ENCODE measurements at regions not wholly inside any gene's neighbourhood (a gene's known extent, or its start where the extent isn't known, plus 50 kb on each side); places are given as distances from the start of the nearest gene placed in this dataset.

DNA sequence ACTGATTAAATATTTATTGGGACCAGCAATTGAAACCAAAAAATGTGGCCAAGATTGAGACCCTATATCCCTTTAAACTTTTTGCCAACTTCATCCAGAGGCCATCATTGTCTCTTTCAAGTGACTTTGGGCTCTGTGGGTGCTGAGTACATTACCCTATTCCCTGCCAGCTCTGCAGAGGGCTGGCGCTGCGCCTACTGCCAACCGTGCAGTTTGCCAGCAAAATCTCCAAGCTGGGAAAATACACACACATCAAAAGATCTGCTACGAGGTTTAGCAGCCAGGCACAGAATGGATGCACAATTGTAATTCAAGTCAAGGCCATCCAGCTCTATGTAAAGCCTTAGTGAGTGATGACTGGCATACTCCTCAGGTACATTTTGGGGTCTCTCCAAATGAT lies 125.0 kb downstream of the CBLN4 start (continued):
- TF ChIP-seq, protein P1, sequence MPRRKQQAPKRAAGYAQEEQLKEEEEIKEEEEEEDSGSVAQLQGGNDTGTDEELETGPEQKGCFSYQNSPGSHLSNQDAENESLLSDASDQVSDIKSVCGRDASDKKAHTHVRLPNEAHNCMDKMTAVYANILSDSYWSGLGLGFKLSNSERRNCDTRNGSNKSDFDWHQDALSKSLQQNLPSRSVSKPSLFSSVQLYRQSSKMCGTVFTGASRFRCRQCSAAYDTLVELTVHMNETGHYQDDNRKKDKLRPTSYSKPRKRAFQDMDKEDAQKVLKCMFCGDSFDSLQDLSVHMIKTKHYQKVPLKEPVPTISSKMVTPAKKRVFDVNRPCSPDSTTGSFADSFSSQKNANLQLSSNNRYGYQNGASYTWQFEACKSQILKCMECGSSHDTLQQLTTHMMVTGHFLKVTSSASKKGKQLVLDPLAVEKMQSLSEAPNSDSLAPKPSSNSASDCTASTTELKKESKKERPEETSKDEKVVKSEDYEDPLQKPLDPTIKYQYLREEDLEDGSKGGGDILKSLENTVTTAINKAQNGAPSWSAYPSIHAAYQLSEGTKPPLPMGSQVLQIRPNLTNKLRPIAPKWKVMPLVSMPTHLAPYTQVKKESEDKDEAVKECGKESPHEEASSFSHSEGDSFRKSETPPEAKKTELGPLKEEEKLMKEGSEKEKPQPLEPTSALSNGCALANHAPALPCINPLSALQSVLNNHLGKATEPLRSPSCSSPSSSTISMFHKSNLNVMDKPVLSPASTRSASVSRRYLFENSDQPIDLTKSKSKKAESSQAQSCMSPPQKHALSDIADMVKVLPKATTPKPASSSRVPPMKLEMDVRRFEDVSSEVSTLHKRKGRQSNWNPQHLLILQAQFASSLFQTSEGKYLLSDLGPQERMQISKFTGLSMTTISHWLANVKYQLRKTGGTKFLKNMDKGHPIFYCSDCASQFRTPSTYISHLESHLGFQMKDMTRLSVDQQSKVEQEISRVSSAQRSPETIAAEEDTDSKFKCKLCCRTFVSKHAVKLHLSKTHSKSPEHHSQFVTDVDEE (CRISPR knock-in tag; IDR thresholded peaks at IDR 0.05) = no peak
- TF ChIP-seq GLIS3 (CRISPR knock-in tag; IDR thresholded peaks at IDR 0.05) = no peak
- no peak for TF ChIP-seq RARB (CRISPR knock-in tag; IDR thresholded peaks at IDR 0.05)
- no peak for TF ChIP-seq CSDC2 (CRISPR knock-in tag; IDR thresholded peaks at IDR 0.05)
- TF ChIP-seq, protein P2, sequence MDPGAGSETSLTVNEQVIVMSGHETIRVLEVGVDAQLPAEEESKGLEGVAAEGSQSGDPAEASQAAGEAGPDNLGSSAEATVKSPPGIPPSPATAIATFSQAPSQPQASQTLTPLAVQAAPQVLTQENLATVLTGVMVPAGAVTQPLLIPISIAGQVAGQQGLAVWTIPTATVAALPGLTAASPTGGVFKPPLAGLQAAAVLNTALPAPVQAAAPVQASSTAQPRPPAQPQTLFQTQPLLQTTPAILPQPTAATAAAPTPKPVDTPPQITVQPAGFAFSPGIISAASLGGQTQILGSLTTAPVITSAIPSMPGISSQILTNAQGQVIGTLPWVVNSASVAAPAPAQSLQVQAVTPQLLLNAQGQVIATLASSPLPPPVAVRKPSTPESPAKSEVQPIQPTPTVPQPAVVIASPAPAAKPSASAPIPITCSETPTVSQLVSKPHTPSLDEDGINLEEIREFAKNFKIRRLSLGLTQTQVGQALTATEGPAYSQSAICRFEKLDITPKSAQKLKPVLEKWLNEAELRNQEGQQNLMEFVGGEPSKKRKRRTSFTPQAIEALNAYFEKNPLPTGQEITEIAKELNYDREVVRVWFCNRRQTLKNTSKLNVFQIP (CRISPR knock-in tag; IDR thresholded peaks at IDR 0.05; ENCODE audit: borderline replicate concordance, low read depth) = no peak
- no peak for TF ChIP-seq TCF4 (CRISPR knock-in tag; IDR thresholded peaks at IDR 0.05; ENCODE audit: borderline replicate concordance)

DNA sequence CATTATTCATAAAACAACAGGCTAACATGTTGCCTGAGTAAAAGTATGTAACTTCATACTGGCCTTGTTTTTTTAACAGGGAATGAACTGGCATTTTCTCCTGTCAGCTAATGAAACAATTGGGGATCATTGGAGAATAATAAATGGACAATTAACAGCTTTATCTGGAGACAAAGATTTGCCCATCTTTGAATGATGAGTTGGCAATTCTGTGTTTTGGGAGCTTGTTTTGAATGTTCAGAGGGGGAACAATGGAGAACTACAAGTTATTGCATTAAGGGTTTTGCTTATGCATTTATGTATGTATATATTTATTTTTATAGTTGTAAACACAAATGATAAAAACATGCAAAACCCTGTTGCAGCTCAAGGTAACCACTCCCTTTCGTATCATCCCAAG lies 150.3 kb downstream of the CBLN4 start:
- TF ChIP-seq, protein P1 (CRISPR knock-in tag; IDR thresholded peaks at IDR 0.05) = no peak
- TF ChIP-seq, protein P3, sequence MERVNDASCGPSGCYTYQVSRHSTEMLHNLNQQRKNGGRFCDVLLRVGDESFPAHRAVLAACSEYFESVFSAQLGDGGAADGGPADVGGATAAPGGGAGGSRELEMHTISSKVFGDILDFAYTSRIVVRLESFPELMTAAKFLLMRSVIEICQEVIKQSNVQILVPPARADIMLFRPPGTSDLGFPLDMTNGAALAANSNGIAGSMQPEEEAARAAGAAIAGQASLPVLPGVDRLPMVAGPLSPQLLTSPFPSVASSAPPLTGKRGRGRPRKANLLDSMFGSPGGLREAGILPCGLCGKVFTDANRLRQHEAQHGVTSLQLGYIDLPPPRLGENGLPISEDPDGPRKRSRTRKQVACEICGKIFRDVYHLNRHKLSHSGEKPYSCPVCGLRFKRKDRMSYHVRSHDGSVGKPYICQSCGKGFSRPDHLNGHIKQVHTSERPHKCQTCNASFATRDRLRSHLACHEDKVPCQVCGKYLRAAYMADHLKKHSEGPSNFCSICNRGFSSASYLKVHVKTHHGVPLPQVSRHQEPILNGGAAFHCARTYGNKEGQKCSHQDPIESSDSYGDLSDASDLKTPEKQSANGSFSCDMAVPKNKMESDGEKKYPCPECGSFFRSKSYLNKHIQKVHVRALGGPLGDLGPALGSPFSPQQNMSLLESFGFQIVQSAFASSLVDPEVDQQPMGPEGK (CRISPR knock-in tag; IDR thresholded peaks at IDR 0.05; ENCODE audit: borderline replicate concordance) = no peak
- TF ChIP-seq, protein P2 (CRISPR knock-in tag; IDR thresholded peaks at IDR 0.05; ENCODE audit: borderline replicate concordance, low read depth) = no peak
- TF ChIP-seq, protein P4, sequence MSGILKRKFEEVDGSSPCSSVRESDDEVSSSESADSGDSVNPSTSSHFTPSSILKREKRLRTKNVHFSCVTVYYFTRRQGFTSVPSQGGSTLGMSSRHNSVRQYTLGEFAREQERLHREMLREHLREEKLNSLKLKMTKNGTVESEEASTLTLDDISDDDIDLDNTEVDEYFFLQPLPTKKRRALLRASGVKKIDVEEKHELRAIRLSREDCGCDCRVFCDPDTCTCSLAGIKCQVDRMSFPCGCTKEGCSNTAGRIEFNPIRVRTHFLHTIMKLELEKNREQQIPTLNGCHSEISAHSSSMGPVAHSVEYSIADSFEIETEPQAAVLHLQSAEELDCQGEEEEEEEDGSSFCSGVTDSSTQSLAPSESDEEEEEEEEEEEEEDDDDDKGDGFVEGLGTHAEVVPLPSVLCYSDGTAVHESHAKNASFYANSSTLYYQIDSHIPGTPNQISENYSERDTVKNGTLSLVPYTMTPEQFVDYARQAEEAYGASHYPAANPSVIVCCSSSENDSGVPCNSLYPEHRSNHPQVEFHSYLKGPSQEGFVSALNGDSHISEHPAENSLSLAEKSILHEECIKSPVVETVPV (CRISPR knock-in tag; IDR thresholded peaks at IDR 0.05) = no peak
- TF ChIP-seq, protein P5, sequence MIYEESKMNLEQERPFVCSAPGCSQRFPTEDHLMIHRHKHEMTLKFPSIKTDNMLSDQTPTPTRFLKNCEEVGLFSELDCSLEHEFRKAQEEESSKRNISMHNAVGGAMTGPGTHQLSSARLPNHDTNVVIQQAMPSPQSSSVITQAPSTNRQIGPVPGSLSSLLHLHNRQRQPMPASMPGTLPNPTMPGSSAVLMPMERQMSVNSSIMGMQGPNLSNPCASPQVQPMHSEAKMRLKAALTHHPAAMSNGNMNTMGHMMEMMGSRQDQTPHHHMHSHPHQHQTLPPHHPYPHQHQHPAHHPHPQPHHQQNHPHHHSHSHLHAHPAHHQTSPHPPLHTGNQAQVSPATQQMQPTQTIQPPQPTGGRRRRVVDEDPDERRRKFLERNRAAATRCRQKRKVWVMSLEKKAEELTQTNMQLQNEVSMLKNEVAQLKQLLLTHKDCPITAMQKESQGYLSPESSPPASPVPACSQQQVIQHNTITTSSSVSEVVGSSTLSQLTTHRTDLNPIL (CRISPR knock-in tag; IDR thresholded peaks at IDR 0.05; ENCODE audit: low read depth) = no peak
- TF ChIP-seq ARNTL (CRISPR knock-in tag; IDR thresholded peaks at IDR 0.05; ENCODE audit: borderline replicate concordance, low read depth) (no peak), ZFP30 (CRISPR knock-in tag; IDR thresholded peaks at IDR 0.05) (no peak), SNAI2 (CRISPR knock-in tag; IDR thresholded peaks at IDR 0.05) (no peak), BACH2 (CRISPR knock-in tag; IDR thresholded peaks at IDR 0.05; ENCODE audit: borderline replicate concordance) (no peak), OSR1 (CRISPR knock-in tag; IDR thresholded peaks at IDR 0.05) (no peak), ZNF565 (CRISPR knock-in tag; conservative IDR thresholded peaks at IDR 0.05; ENCODE audit: low read depth) (no peak), ISL1 (CRISPR knock-in tag; IDR thresholded peaks at IDR 0.05) (no peak), GLIS3 (CRISPR knock-in tag; IDR thresholded peaks at IDR 0.05) (no peak), PPARA (CRISPR knock-in tag; IDR thresholded peaks at IDR 0.05; ENCODE audit: borderline replicate concordance) (no peak), ZFP3 (CRISPR knock-in tag; IDR thresholded peaks at IDR 0.05) (no peak), ZNF70 (CRISPR knock-in tag; IDR thresholded peaks at IDR 0.05) (no peak), ESRRG (CRISPR knock-in tag; IDR thresholded peaks at IDR 0.05) (no peak), TOX (CRISPR knock-in tag; IDR thresholded peaks at IDR 0.05; ENCODE audit: borderline replicate concordance) (no peak), TCF4 (CRISPR knock-in tag; IDR thresholded peaks at IDR 0.05; ENCODE audit: borderline replicate concordance) (no peak), RARB (CRISPR knock-in tag; IDR thresholded peaks at IDR 0.05) (no peak)
- no peak for ATAC-seq

Measured in SK-N-SH treated with all-trans-retinoic acid at 6 μM for 48 hours (cell line).